Stimulated activated CD4-positive, alpha-beta T cell treated with anti-CD3 and anti-CD28 coated beads, Interleukin-12 subunit alpha, Interleukin-12 subunit beta, amount 100 ng/mL, for 48 hours (primary cell): ENCODE measurements at regions not wholly inside any gene's neighbourhood (a gene's known extent, or its start where the extent isn't known, plus 50 kb on each side); places are given as distances from the start of the nearest gene placed in this dataset.

ENCODE experiments used
- DNase-seq, 3 donors: peaks; one replicate each; pipeline ENCODE4 v3.0.0-alpha.2; 2020; ENCODE audit warnings: low read depth in 2 of 3, low spot score in 1 of 3

DNA sequence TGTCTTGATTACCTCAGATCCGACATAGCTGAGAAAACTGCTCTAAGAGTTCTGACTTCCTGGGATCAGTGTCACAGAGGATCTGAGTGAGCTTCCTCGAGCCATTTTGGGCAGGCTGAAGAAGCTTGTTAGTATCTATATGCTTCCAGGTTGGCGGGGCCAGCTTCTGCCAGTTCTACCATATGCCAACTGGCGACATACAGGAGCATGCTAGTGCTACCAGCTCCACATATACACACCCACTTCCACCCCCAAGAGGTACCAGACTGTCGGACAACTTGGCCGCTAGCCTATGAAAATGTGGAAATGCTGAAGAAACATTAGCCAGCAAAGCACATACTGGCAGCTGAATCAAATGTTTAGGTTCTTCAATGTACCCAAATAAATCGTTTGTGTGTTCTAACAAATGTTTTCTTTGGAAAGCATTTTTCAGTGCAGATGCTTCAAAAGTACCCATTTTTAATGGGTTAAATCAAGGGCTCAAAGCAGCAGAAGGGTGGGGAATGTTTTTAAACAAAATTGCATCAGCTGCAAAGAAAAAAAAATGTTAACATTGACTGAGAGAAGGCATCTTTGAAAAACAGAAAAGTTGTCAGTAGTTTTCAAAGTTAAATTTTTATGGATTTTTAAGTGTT, 163.7 kb downstream of the KLF12 start:
- no peak for DNase-seq

DNA sequence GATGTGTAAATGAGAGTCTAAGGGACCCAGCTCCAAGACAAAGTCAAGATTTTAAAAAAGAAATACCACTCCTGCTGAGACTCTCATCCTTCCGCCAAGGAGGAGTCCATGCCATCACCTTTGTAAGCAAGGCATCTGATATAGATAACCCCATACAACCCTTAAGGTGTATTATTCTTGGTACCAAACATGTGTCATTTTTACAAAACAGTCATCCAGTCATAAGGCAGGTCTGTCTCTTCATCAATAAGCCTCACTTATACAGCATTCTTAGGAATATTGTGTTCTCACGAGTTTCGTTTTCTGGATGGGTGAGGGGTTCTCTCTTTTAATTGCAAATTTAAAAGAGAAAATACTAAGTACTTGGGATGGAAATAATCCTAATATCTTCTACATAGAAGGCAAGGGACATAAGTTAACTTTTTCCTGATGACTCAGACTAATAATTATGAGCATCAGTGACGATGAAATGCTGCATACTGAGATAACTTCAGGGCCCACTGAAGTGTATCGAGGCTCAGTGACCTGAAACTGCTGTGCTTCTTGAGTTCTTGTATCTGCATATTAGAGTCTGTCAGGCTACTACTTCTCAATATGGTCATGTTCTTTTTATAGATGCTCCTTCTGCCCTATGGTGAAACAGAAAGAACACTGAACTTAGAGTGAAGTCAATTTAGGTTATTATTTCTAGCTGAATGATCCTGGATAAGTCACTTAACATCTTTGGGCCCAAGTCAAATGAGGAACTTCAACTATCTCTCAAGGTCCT, 166.6 kb downstream of the KLF12 start:
- no peak for DNase-seq

DNA sequence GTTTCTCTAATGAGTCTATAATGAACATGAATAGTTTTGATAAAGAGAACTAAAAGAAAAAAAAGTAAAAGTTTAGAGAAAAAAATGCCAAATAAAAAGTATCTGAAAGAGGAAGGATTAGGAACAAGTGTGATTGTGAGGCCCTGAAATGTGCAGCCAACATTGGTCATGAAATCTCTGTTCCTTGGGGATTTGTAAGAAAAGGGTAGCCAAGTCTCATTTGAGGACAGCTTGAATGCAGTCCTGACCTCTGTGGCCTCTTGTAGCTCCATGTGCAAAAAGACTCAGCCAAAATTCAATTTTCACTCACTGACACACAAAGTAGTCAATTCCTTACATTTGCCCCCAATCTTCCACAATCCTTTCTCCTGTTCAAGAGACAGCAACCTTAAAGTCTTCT, 167.9 kb downstream of the KLF12 start:
- DNase-seq, result no peak

DNA sequence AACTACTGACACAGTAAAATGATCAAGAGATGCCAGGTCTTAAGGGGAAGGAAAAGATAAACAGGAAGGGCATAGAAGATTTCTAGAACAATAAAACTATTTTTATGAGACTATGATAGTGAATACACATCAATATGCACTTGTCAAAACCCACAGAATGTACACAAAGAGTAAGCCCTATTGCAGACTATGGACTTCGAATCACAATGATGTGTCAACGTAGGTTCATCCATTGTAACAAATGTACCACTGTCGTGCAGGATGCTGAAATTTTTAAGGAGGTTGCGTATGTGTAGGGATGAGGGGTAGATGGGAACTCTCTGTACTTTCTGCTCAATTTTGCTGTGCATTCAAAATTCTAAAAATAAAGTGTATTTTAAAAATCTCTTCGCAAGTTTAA, 171.9 kb downstream of the KLF12 start:
- no peak for DNase-seq

DNA sequence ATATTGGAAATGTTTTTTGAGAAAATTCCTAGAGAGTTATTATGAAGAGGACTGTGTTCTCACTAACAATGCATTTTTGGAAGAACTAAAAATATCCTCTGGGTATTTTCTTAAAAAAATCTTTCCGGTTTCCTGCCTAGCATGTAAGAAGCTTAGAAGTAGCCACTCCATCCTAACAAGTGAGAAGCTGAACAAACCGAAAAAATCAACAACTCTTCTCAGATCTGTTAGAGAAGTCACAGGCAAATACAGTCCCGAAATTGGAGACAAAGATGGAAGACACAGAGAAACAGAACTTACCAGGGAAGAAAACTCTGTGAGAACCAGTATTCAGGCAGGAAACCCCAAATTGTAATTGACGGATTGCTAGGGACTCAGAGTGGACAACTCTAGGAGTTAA, 173.0 kb downstream of the KLF12 start:
- no peak for DNase-seq

DNA sequence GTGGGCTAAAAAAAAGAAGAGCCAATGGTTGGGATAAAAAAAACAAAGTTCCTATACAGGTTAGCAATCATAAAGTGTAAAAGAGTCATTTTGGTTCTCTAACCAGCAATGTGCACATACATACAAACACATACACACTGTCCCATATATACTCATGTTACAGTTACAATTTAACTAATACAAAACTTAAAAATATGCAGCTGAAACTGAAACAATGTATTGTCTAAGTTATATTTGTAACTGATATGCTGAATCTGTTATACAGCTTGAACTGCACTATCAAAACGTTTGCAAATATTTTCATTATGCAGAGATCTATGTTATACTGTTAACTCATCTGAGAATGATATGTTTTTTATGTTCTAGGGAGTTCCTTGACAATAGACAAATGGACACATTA, 173.7 kb downstream of the KLF12 start:
- DNase-seq, result no peak

DNA sequence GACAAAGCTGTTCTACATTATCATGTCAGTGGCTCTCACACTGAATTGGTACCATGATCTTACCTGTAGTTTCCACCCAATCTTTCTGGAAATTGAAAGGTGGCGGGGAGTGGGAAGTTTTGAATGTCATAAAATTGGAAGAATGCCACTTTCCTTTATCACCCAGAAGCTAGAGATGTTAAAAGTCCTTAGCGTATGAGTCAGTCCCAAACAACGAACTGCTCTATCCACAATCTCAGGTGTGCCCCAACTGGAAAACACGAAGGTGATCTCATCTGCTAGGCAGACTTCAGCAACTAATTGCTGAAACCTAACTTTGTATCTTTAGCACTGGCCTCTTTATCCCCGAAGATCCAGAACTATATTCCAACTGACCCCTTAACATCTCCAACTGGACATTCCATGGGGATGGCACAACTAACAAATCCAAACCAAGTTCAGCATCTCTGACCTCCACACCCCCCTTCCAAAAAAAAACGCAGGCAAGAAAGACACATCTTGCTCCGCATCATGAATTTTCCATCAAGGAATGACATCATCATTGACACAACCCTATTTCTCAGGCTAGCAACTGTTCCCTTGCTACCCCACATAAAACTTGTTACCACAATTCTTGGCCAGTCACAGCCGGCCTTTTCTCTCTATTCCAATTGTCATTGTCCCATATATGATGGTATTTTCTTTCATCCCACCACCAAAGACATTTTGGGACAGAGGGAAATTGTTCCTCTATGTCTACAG, 175.4 kb downstream of the KLF12 start:
- no peak for DNase-seq

DNA sequence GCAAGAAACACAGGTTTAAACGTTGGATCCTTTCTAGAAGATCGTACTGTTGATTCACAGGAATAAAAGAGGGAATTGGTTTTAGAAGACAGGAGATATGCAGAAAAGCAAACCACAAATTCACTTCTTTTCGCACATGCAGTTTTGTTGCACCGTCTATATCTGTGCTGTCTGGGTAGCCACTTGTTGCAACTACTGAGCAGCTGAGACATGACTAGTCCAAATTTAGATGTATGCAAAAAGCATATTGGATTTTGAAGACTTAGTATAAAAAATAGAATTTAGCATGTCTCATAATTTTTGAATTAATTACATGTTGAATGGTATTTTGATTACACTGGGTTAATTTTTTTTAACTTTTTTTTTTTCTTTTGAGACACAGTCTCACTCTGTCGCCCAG, 176.3 kb downstream of the KLF12 start:
- DNase-seq, result no peak

DNA sequence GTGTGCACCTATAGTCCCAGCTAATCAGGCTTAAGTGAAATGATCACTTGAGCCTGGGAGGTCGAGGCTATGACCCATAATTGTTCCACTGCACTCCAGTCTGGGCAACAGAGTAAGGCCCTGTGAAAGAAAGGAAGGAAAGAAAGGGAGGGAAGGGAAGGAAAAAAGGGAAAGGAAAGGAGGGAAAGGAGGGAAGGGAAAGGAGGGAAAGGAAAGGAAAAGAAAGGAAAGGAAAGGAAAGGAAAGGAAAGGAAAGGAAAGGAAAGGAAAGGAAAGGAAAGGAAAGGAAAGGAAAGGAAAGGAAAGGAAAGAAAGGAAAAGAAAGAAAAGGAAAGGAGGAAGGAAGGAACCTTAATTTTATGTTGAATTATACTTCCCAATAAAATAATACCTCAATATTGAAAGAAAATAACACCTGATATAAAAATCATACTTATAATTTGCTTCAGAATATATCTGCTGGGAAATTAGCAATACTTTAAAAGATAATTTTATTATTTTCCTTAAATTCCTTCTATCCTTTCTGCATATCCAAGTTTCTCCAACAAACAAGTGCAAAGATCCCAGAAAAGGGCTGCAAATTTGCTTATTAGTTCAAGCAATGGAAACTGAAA, 177.3 kb downstream of the KLF12 start:
- no peak for DNase-seq

DNA sequence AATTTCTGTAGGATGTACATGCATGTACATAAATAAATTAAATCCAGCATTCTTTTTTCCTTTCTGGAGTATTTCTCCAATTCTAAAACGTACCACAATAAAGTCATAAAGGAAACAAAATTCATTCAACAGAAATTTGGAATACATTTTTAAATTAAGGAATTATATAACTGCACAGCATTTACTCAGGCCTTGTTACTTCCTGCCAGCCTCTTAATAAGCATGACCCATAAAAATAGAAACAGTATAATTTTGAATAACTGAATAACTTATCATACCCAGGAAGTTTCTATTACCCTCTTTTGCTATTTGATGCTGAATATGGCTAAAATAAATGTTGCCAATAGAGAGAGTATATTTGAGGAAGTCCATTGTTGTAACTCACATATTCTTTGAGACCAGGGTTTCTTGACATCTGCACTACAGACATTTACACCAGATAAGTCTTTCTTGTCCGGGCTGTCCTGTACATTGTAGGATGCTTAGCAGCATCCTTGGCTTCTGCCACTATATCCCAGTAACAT, 178.2 kb downstream of the KLF12 start:
- no peak for DNase-seq

DNA sequence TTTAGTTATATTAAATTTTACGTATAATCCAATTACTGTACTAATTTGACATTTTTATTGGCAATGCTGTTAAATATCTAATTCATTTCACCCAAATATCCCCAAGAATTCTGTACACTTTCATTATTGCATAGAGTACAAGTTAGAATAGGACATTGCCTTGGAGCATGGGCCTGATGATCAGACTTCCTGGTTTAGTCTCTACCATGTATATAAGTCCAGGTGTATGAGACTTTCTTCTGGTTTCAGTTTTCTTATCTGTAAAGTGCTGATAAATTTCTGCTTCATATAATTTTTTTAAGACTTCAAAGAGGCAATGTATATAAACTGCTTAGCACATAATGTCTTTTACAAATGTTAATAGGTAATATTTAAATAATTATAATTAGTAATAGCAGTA, 179.4 kb downstream of the KLF12 start:
- DNase-seq, result no peak

DNA sequence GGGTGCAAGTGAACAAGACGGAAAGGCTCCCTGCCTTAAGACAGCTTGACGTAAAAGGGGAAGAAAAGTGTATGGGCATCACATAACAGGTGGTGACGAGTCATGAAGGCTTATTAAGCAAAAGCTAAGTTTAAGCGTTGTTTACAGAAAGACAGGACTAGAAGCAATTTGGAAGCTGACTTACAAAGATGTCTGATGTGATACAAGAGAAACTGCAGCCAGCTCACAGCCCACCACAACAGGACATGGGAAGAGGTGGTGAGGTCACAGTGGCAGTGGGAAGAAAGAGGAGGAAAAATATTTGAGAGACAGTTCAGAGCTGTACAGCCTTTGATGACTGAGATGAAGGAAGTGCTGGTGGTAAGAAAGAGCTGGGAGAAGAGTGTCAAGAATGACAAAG, 181.6 kb downstream of the KLF12 start:
- DNase-seq, result no peak

DNA sequence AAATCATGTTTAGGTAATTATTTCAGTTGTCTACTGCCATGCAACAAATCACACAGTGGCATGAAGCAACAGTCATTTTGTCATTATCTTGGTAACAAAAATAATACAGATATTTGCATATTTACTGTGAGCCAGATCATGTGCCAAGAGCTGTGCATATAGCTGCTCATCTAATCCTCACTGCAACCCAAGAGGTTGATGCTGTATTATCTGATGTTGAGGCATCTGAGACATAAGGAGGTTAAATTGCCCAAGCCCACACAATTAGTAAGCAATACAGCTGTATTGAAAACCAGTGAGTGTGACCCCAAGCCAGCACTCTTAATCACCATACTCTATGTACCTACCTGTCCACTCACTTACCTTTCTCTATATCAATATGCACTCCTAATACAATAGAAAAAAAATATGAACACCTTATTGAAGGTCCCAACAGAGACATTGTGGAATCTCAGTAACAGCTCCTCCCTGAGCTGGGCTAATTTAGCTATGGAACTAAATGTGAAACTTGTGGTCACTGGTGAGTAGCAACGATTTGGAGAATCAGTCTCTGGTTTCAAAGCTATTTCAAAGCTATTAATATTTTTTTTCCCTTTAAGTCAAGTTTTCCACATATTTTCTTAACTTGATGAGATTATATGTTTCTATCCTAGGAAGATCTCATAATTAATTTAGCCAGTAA, 185.2 kb downstream of the KLF12 start:
- DNase-seq, result no peak

DNA sequence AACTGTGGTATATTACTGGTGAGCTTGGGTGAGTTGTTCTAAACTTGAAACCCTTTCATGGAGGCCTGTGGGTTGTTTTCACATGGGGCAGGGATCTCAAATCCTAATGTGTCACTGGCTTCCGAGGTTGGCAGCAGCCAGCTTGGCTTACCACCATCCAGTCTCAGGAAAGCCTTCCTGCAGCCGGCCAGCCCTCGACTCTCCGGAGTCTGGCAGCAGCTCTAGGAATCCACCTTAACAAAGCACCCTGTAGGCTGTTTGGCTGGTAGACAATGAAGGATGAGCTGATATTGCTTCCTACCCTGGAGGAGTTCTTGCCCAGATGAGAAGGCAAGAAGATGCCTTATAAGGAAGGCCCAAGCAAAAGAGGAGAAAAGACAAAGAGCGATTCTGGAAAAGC, 188.3 kb downstream of the KLF12 start:
- no peak for DNase-seq

DNA sequence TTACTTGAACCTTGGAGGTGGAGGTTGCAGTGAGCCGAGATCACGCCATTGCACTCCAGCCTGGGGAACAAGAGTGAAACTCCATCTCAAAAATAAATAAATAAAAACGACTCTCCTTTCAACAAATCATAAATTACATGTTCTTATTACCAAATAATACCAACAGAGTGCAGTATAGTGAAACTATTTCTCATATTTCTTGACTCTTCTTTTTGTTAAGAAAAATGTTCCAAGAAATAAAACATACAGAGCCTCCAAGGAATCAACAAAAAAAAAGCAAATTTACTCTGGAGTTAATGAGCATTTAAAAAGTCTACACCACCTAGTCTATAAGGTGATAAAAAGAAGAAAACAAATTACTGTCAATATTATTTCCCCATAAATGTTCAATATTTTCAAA, 188.8 kb downstream of the KLF12 start:
- no peak for DNase-seq

DNA sequence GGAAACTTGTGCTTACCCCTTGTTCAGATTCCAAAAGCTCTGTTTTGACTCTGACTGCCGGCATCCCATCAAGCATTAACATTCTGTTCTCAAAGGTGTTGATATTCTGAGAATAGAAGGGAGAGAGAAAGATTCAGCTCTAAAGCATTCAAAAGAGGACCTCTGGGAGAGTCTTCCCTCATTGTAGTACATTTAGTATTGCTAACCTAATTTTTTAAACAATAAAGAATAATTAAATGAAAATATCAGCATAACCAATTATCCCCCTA, 190.3 kb downstream of the KLF12 start:
- DNase-seq, result no peak

DNA sequence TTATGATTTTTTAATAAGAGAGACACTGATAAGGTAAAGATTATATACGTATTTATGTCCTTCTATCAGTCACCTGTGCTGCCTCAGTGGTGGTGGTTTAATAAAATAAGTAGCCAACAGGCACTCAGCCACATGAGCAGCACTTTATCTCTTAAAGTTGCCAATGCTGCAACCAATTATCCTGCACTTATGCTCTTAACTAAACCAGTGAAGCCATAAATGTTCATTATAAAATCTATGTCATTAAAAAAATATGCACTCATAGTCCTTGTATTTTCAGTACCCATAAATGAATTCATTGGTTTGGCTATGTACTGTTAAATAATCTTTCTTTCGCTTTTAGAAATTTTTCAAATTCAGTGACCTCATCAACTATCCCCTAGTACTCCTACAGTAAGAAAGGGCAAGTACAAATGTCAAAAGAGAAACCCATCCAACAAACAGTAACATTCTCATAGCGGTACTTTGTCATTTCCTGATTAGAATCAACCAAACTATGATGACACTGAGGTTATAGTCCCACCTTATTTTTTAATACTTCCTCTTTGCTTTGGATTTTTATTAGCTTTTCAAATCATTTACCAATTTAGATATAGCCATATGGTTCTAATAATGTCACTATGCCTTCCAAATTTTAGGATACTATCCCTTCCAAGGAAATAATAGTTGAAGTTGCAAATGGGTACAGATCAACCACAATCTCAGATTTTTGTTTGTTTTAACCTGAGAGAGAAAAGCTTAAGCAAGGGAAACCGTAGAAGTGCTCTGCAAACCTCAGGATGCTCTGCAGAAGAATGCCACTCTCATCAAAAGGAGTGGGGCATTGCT, 190.9 kb downstream of the KLF12 start:
- no peak for DNase-seq

DNA sequence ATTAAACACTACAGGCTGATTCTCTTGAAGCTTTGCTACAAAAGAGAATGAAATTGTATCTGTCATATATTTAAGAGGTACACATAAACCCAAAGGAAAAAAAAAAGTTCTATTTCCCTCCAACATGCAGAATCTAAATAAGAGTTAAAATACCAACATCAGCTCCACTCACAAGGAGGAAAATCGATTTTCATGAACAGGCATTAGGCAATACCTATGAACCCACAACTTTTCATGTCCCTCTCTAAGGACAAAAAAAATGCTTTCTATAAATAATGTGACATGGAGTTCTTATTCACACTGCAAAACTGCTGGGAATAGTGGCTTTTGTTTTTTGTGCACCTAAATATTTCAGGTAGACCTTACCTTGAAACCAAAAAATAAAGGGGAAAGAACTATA, 192.5 kb downstream of the KLF12 start:
- DNase-seq, result no peak

DNA sequence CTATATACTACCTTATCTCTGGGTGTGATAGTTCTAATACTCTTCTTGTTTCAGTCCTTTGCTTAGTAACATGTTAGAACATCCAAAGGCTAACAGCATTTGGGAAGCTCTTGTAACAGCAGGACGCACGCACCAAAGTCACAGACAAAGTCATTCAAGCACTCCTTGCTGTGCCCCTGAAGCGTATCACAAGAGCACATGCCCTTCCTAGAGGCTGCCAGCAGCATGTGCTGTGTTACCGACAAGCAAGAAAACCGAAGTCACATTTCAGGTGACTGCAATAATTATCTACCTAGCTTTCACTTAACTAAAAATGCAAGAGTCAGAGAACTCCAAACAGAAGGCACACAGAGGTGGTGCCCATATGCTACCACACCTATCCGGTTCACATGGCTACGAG, 194.1 kb downstream of the KLF12 start:
- no peak for DNase-seq

DNA sequence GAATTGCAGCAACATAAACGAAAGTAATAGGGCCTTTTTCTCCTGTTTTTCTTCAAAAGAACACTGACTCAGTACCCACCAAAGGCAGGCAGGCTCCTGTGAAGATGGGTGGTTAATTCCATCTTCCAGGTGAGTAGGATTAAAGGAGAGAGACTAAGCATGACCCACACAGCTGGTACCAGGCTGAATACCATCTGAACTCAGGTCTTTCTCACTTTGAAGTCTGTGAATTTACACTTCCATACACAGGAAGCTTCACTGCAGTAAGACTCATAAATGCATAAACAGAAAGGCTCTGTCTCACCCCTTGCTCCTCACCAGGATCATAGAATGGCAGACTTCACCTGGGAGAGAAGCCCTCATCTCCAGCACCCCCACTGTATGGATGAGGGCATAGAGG, 194.6 kb downstream of the KLF12 start:
- no peak for DNase-seq

DNA sequence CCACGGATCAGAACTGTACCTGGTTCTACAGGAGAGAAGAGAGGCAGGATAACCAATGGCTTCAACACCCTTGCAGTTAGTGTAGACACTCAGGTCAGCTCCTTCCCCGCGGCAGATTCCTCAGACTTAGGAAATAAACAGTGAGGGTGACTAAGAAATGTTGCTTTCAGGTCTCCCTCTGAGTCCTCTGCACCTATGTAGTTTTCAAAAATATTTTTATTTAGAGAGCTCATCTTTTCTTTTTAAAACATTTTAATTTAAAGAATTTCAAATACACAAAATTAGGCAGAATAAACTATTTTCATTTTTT, 195.2 kb downstream of the KLF12 start:
- DNase-seq, result no peak
